Choroid plexus epithelial cell (primary cell): ENCODE measurements at regions not wholly inside any gene's neighbourhood (a gene's known extent, or its start where the extent isn't known, plus 50 kb on each side); places are given as distances from the start of the nearest gene placed in this dataset.
"Not testable (repeated sequence)": the region's sequence is repeated elsewhere in the genome, so short reads cannot be mapped to it uniquely, and the experiment has no call there.

Source experiments
- DNase-seq: peaks from one replicate; pipeline ENCODE4 v3.0.0-alpha.2; 2010; ENCODE audit warnings: low read depth
- H3K4me3 ChIP-seq: 2 replicates; pipeline ENCODE4 v1.5.1; 2011; ENCODE audit warnings: low read depth, mild to moderate bottlenecking, control low read depth, low read length, moderate library complexity
- CTCF ChIP-seq: conservative IDR thresholded peaks from 2 replicates; pipeline ENCODE4 v1.5.1; 2011; ENCODE audit warnings: low read depth, mild to moderate bottlenecking, control low read depth, inconsistent platforms, low read length, moderate library complexity

GRCh38 chr10:45163315-45163975 is 152.0 kb downstream of the OR13A1 start:
- TF ChIP-seq CTCF: no peak
- H3K4me3 ChIP-seq: no peak overlapping the region
- no peak for DNase-seq

- peak; percentile 28 for DNase-seq
- H3K4me3 ChIP-seq: not testable (repeated sequence)
Observed at GRCh38 chr10:45175520-45176118, 139.8 kb downstream of the OR13A1 start.

GRCh38 chr10:45179691-45180090 is 135.7 kb downstream of the OR13A1 start:
- H3K4me3 ChIP-seq: no peak overlapping the region
- no peak for DNase-seq
- TF ChIP-seq CTCF: no peak

GRCh38 chr10:45180507-45180906 is 134.9 kb downstream of the OR13A1 start:
- no peak for DNase-seq
- H3K4me3 ChIP-seq: no peak overlapping the region
- TF ChIP-seq CTCF: no peak

GRCh38 chr10:45180946-45181875 is 134.2 kb downstream of the OR13A1 start:
- peak; percentile 36 for DNase-seq
- H3K4me3 ChIP-seq: no peak overlapping the region
- no peak for TF ChIP-seq CTCF

GRCh38 chr10:45183174-45183573 is 132.2 kb downstream of the OR13A1 start:
- no peak overlapping the region for H3K4me3 ChIP-seq
- TF ChIP-seq CTCF: no peak
- DNase-seq: no peak

- TF ChIP-seq CTCF: no peak
- no peak for DNase-seq
Observed at GRCh38 chr10:45197816-45198485, 117.5 kb downstream of the OR13A1 start.

More at GRCh38 chr10:45197816-45198485, 117.5 kb downstream of the OR13A1 start:
- no peak overlapping the region for H3K4me3 ChIP-seq
